ENCODE measurements at regions not wholly inside any gene's neighbourhood (a gene's known extent, or its start where the extent isn't known, plus 50 kb on each side); places are given as distances from the start of the nearest gene placed in this dataset.

DNA sequence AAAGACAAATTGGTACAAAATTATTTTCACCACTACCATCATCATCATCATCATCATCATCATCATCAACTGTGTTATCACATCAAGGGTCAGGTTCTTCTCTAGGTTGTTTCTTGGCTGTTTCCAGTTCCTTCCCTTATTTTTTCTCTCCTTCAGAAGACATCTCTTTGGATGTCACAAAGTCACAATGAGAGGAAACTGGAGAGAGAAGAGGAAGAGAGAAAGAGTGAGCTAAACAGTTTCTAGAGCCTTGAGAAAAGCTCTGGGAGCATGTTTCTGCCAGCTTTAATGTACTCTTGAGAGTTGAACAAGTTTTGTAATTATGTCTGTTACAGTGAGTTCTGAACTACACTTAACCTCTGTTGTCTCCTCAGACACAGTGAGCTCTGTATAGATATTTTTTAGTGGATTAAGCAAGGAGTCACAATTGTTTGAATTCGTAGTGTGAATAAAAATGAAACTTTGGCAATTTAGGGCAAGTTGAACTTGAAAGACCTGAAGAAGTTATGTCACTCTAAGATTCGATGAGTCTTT is 123.0 kb upstream of the AKIRIN2 start:
- Histone ChIP-seq H3K79me2 (ENCODE audit: insufficient read depth, low read length) (no peaks in the 10 kb centered on the region), H3K36me3 (ENCODE audit: insufficient read depth, low read length) (no peaks in the 10 kb centered on the region), H3K27ac (ENCODE audit: low read length) (no peak overlapping the region), H4K20me1 (ENCODE audit: insufficient read depth, low read length) (no peaks in the 10 kb centered on the region), H2AFZ (ENCODE audit: low read depth, low read length) (no peak overlapping the region), H3K27me3 (ENCODE audit: insufficient read depth, low read length, poor library complexity) (no peaks in the 10 kb centered on the region), H3K4me1 (ENCODE audit: insufficient read depth, low read length) (no peaks in the 10 kb centered on the region), H3K4me2 (ENCODE audit: insufficient read depth, low read length) (no peak overlapping the region), H3K4me3 (ENCODE audit: low read depth in 1 of 2, low read length in 2 of 2) (no peak overlapping the region), H3K9me3 (ENCODE audit: insufficient read depth, low read length, severe bottlenecking) (no peaks in the 10 kb centered on the region), H3K9ac (ENCODE audit: low read depth, low read length) (no peak overlapping the region)
- TF ChIP-seq, protein P1, sequence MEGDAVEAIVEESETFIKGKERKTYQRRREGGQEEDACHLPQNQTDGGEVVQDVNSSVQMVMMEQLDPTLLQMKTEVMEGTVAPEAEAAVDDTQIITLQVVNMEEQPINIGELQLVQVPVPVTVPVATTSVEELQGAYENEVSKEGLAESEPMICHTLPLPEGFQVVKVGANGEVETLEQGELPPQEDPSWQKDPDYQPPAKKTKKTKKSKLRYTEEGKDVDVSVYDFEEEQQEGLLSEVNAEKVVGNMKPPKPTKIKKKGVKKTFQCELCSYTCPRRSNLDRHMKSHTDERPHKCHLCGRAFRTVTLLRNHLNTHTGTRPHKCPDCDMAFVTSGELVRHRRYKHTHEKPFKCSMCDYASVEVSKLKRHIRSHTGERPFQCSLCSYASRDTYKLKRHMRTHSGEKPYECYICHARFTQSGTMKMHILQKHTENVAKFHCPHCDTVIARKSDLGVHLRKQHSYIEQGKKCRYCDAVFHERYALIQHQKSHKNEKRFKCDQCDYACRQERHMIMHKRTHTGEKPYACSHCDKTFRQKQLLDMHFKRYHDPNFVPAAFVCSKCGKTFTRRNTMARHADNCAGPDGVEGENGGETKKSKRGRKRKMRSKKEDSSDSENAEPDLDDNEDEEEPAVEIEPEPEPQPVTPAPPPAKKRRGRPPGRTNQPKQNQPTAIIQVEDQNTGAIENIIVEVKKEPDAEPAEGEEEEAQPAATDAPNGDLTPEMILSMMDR (IDR thresholded peaks at IDR 0.05; ENCODE audit: borderline replicate concordance, extremely low read depth, low read length, poor library complexity, severe bottlenecking) = no peak
- TF ChIP-seq EZH2 (IDR thresholded peaks at IDR 0.05; ENCODE audit: borderline replicate concordance, low read depth, low read length, severe bottlenecking) = no peak
- ATAC-seq (ENCODE audit: insufficient read depth, low read depth) (no peak), DNase-seq (no peak)

GRCh38 chr6:87822011-87822410 is 120.0 kb upstream of the AKIRIN2 start:
- Histone ChIP-seq H3K79me2 (ENCODE audit: insufficient read depth, low read length) (no peaks in the 10 kb centered on the region), H3K9ac (ENCODE audit: low read depth, low read length) (no peak overlapping the region), H3K4me1 (ENCODE audit: insufficient read depth, low read length) (no peaks in the 10 kb centered on the region), H3K27ac (ENCODE audit: low read length) (no peak overlapping the region), H3K4me2 (ENCODE audit: insufficient read depth, low read length) (no peak overlapping the region), H3K4me3 (ENCODE audit: low read depth in 1 of 2, low read length in 2 of 2) (no peak overlapping the region), H4K20me1 (ENCODE audit: insufficient read depth, low read length) (no peaks in the 10 kb centered on the region), H2AFZ (ENCODE audit: low read depth, low read length) (no peak overlapping the region), H3K36me3 (ENCODE audit: insufficient read depth, low read length) (no peaks in the 10 kb centered on the region), H3K27me3 (ENCODE audit: insufficient read depth, low read length, poor library complexity) (no peaks in the 10 kb centered on the region), H3K9me3 (ENCODE audit: insufficient read depth, low read length, severe bottlenecking) (no peaks in the 10 kb centered on the region)
- DNase-seq = no peak
- no peak for ATAC-seq (ENCODE audit: insufficient read depth, low read depth)
- TF ChIP-seq, protein P1 (IDR thresholded peaks at IDR 0.05; ENCODE audit: borderline replicate concordance, extremely low read depth, low read length, poor library complexity, severe bottlenecking) = no peak
- TF ChIP-seq EZH2 (IDR thresholded peaks at IDR 0.05; ENCODE audit: borderline replicate concordance, low read depth, low read length, severe bottlenecking) = no peak

DNA sequence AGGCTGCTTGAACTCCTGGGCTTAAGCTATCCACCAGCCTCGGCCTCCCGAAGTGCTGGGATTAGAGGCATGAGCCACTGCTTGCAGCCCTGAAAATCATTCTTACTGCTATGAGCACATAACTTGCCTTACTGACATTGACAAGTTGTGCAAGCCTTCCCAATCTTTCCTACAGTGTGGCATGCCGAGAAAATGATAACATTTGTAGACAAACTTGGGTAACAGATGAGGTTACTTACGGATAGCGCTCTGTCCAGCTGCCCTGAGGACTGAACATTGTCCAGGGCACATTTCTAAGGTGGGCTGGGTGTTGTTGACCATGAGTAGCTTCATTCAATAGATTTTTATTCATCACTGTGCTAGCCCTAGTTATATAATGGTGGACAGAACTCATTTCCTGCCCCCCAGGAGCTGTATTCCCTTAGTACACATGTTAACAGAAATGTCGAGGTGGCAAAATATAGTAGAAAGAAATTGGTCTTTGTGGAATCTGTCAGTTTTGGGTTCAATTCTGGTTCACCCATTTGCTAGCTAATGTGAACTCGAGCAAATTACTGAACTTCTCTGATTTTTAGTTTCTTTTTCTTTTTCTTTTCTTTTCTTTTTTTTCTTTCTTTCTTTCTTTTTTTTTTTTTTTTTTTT is 118.4 kb upstream of the AKIRIN2 start:
- Histone ChIP-seq H3K36me3 (ENCODE audit: insufficient read depth, low read length) (no peaks in the 10 kb centered on the region), H3K4me2 (ENCODE audit: insufficient read depth, low read length) (no peak overlapping the region), H3K4me1 (ENCODE audit: insufficient read depth, low read length) (no peaks in the 10 kb centered on the region), H3K9ac (ENCODE audit: low read depth, low read length) (no peak overlapping the region), H3K4me3 (ENCODE audit: low read depth in 1 of 2, low read length in 2 of 2) (no peak overlapping the region), H4K20me1 (ENCODE audit: insufficient read depth, low read length) (no peaks in the 10 kb centered on the region), H2AFZ (ENCODE audit: low read depth, low read length) (no peak overlapping the region), H3K79me2 (ENCODE audit: insufficient read depth, low read length) (no peaks in the 10 kb centered on the region), H3K27ac (ENCODE audit: low read length) (no peak overlapping the region), H3K9me3 (ENCODE audit: insufficient read depth, low read length, severe bottlenecking) (no peaks in the 10 kb centered on the region), H3K27me3 (ENCODE audit: insufficient read depth, low read length, poor library complexity) (no peaks in the 10 kb centered on the region)
- ATAC-seq (ENCODE audit: insufficient read depth, low read depth) (no peak), DNase-seq (no peak)
- TF ChIP-seq EZH2 (IDR thresholded peaks at IDR 0.05; ENCODE audit: borderline replicate concordance, low read depth, low read length, severe bottlenecking) = no peak
- TF ChIP-seq, protein P1 (IDR thresholded peaks at IDR 0.05; ENCODE audit: borderline replicate concordance, extremely low read depth, low read length, poor library complexity, severe bottlenecking) = no peak

Data from DND-41 (cell line).